PC-9 (cell line): ENCODE measurements at regions not wholly inside any gene's neighbourhood (a gene's known extent, or its start where the extent isn't known, plus 50 kb on each side); places are given as distances from the start of the nearest gene placed in this dataset.

Source experiments
- CTCF ChIP-seq: fragments of 200-600 bp; sonication (generic); conservative IDR thresholded peaks from 2 replicates; pipeline ENCODE4 v1.6.1; 2017; ENCODE audit warnings: mixed run types, antibody characterized with exemption, mild to moderate bottlenecking, moderate library complexity
- EZH2 ChIP-seq: fragments of 200-600 bp; sonication (generic); IDR thresholded peaks from 2 replicates; pipeline ENCODE4 v1.8.0; 2017; ENCODE audit warnings: antibody characterized with exemption, low read depth

- TF ChIP-seq CTCF (no peak), EZH2 (no peak)
Observed at GRCh38 chr5:71934322-71934721, 173.0 kb upstream of the MAP1B start.
